CD14-positive monocyte (primary cell): ENCODE measurements at regions not wholly inside any gene's neighbourhood (a gene's known extent, or its start where the extent isn't known, plus 50 kb on each side); places are given as distances from the start of the nearest gene placed in this dataset.

ENCODE experiments used
- DNase-seq, 3 donors: peaks; one replicate each; pipeline ENCODE4 v3.0.0-alpha.2; 2011 to 2022
- H2AFZ ChIP-seq: 2 replicates; pipeline ENCODE4 v1.6.0; 2012; ENCODE audit warnings: mild to moderate bottlenecking, low read depth, low read length, inconsistent platforms; ENCODE audit not compliant: insufficient read depth, poor library complexity, severe bottlenecking
- H3K27ac ChIP-seq, 2 donors: 1 replicate in 1 of 2; 2 replicates in 1 of 2; pipeline ENCODE4 v1.5.1; 2012 to 2013; ENCODE audit warnings: low read length in 2 of 2, control low read depth in 1 of 2, inconsistent platforms in 1 of 2, low read depth in 1 of 2, mild to moderate bottlenecking in 1 of 2
- H3K27me3 ChIP-seq, 2 donors: one replicate each; pipeline versions ENCODE4 v1.6.0 to v1.6.1; 2011 to 2013; ENCODE audit warnings: low read length in 2 of 2; ENCODE audit not compliant: control insufficient read depth in 2 of 2, insufficient read depth in 2 of 2
- H3K36me3 ChIP-seq, 2 donors: replicated peaks in 1 of 2; 1 replicate in 1 of 2; 2 replicates in 1 of 2; pipeline versions ENCODE4 v1.5.1 to v1.6.1; 2012 to 2013; ENCODE audit warnings: low read length in 2 of 2, control low read depth in 1 of 2, inconsistent platforms in 1 of 2, mild to moderate bottlenecking in 1 of 2; ENCODE audit not compliant: insufficient read depth in 2 of 2, control insufficient read depth in 1 of 2
- H3K4me1 ChIP-seq, 2 donors: 1 replicate in 1 of 2; 2 replicates in 1 of 2; pipeline versions ENCODE4 v1.5.1 to v1.6.1; 2012 to 2013; ENCODE audit warnings: low read length in 2 of 2, control low read depth in 1 of 2, inconsistent platforms in 1 of 2, mild to moderate bottlenecking in 1 of 2, moderate library complexity in 1 of 2; ENCODE audit not compliant: insufficient read depth in 2 of 2, control insufficient read depth in 1 of 2
- H3K4me2 ChIP-seq: replicated peaks from 2 replicates; pipeline ENCODE3; 2012; ENCODE audit warnings: low read length, moderate library complexity, mild to moderate bottlenecking; ENCODE audit not compliant: poor library complexity, severe bottlenecking; ENCODE audit errors: extremely low read depth
- H3K4me3 ChIP-seq, 3 experiments: fragments of 200-600 bp in 1 of 3; sonication (generic) in 1 of 3; replicated peaks in 1 of 3; 1 replicate in 2 of 3; 2 replicates in 1 of 3; pipeline ENCODE4 v1.5.1; 2011 to 2013; ENCODE audit warnings: low read length in 3 of 3, mild to moderate bottlenecking in 3 of 3, control low read depth in 2 of 3, low read depth in 2 of 3, inconsistent platforms in 1 of 3, moderate library complexity in 1 of 3
- H3K79me2 ChIP-seq: 2 replicates; pipeline ENCODE4 v1.6.0; 2012; ENCODE audit warnings: mild to moderate bottlenecking, control low read depth, inconsistent platforms, low read length, moderate library complexity; ENCODE audit not compliant: insufficient read depth
- H3K9ac ChIP-seq: 2 replicates; pipeline ENCODE4 v1.6.0; 2017; ENCODE audit warnings: low read length, mild to moderate bottlenecking; ENCODE audit not compliant: insufficient read depth, poor library complexity, severe bottlenecking
- H3K9me3 ChIP-seq, 2 donors: replicated peaks in 1 of 2; 1 replicate in 1 of 2; 2 replicates in 1 of 2; pipeline versions ENCODE4 v1.5.1 to v1.6.1; 2012 to 2013; ENCODE audit warnings: low read length in 2 of 2, control low read depth in 1 of 2; ENCODE audit not compliant: control insufficient read depth in 1 of 2, insufficient read depth in 1 of 2
- H4K20me1 ChIP-seq: 2 replicates; pipeline ENCODE4 v1.6.0; 2012; ENCODE audit warnings: mild to moderate bottlenecking, low read length, control low read depth, moderate library complexity; ENCODE audit not compliant: insufficient read depth
- H3K27ac Mint-ChIP-seq, 7 donors: one replicate each; pipeline ENCODE4 v1.8.0; 2020; ENCODE audit warnings: mild to moderate bottlenecking in 7 of 7, mixed read lengths in 7 of 7, moderate library complexity in 6 of 7, inconsistent platforms in 2 of 7
- H3K27me3 Mint-ChIP-seq, 3 donors: one replicate each; pipeline ENCODE4 v1.8.0; 2021 to 2022; ENCODE audit warnings: low read depth in 3 of 3, mild to moderate bottlenecking in 3 of 3, mixed read lengths in 3 of 3, moderate library complexity in 3 of 3, inconsistent platforms in 1 of 3
- H3K36me3 Mint-ChIP-seq, 2 donors: one replicate each; pipeline ENCODE4 v1.8.0; 2020; ENCODE audit warnings: mixed read lengths in 2 of 2, inconsistent platforms in 1 of 2, mild to moderate bottlenecking in 1 of 2
- H3K4me1 Mint-ChIP-seq: one replicate; pipeline ENCODE4 v1.8.0; 2020; ENCODE audit warnings: mild to moderate bottlenecking, mixed read lengths
- H3K4me3 Mint-ChIP-seq, 2 donors: one replicate each; pipeline ENCODE4 v1.8.0; 2020; ENCODE audit warnings: mild to moderate bottlenecking in 2 of 2, mixed read lengths in 2 of 2, moderate library complexity in 1 of 2
- H3K9me3 Mint-ChIP-seq, 7 donors: one replicate each; pipeline ENCODE4 v1.8.0; 2020 to 2022; ENCODE audit warnings: mixed read lengths in 7 of 7, mild to moderate bottlenecking in 6 of 7, moderate library complexity in 6 of 7, inconsistent platforms in 2 of 7
- WGBS: methylation state at CpG from one replicate; pipeline ENCODE4 v1.1.5; 2013; ENCODE audit warnings: missing lambda C conversion rate; ENCODE audit not compliant: insufficient coverage; 5-methylcytosine and 5-hydroxymethylcytosine counted together
- intact Hi-C, 2 donors: fragments of 100-400 bp; cut with micrococcal nuclease; formaldehyde crosslinking; loops; one replicate each; pipeline versions ENCODE4 v1.15.0 to v1.15.1; 2023
- TF ChIP-seq, protein P1 (sequence below): fragments of 200-600 bp; IDR thresholded peaks from one replicate; pipeline ENCODE4 v1.8.0; 2022; ENCODE audit warnings: antibody characterized with exemption, mild to moderate bottlenecking

DNA sequence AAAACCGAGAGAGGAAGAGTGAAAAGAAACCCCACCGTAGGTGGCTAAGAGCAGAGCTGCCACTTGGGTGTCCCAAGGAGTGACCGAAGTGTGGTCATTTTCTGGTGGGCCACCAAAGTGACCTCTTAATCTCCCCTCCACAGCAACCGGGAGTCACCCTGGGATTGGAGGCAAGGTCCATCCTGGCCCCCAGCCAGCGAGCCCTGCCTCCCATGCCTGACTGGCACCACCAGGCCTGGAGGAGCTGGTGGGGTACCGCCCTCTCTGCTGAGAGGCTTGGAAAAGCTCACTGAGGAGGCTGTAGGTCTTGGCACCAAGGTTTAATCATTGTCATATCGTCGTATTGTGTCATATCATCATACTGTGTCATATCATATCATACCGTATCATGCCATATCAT, 74.0 kb upstream of the TRPM1 start:
- Histone ChIP-seq H2AFZ (no peak overlapping the region), H3K9me3 (peaks cover 3 to 6% of the 10 kb centered on the region in 2 donors), H4K20me1 (no peaks in the 10 kb centered on the region), H3K4me1 (no peaks in the 10 kb centered on the region), H3K79me2 (no peaks in the 10 kb centered on the region), H3K27me3 (no peaks in the 10 kb centered on the region), H3K4me3 (no peak overlapping the region), H3K4me2 (no peak overlapping the region), H3K9ac (no peak overlapping the region), H3K27ac (no peak overlapping the region), H3K36me3 (no peaks in the 10 kb centered on the region)
- 100% methylated on average over 5 of the region's 9 CpGs for WGBS
- H3K9me3 Mint-ChIP-seq = peaks cover 2 to 9% (median 5%) of the 10 kb centered on the region in 7 donors
- peaks cover 0 to 3% (median 2%) of the 10 kb centered on the region in 3 donors for H3K27me3 Mint-ChIP-seq
- H3K4me1 Mint-ChIP-seq = peaks cover 9% of the 10 kb centered on the region
- no peak overlapping the region for H3K4me3 Mint-ChIP-seq
- intact Hi-C loops = no loop called here
- DNase-seq = no peak
- TF ChIP-seq, protein P1, sequence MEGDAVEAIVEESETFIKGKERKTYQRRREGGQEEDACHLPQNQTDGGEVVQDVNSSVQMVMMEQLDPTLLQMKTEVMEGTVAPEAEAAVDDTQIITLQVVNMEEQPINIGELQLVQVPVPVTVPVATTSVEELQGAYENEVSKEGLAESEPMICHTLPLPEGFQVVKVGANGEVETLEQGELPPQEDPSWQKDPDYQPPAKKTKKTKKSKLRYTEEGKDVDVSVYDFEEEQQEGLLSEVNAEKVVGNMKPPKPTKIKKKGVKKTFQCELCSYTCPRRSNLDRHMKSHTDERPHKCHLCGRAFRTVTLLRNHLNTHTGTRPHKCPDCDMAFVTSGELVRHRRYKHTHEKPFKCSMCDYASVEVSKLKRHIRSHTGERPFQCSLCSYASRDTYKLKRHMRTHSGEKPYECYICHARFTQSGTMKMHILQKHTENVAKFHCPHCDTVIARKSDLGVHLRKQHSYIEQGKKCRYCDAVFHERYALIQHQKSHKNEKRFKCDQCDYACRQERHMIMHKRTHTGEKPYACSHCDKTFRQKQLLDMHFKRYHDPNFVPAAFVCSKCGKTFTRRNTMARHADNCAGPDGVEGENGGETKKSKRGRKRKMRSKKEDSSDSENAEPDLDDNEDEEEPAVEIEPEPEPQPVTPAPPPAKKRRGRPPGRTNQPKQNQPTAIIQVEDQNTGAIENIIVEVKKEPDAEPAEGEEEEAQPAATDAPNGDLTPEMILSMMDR = no peak
- no peaks in the 10 kb centered on the region for H3K36me3 Mint-ChIP-seq
- H3K27ac Mint-ChIP-seq = no peak overlapping the region

DNA sequence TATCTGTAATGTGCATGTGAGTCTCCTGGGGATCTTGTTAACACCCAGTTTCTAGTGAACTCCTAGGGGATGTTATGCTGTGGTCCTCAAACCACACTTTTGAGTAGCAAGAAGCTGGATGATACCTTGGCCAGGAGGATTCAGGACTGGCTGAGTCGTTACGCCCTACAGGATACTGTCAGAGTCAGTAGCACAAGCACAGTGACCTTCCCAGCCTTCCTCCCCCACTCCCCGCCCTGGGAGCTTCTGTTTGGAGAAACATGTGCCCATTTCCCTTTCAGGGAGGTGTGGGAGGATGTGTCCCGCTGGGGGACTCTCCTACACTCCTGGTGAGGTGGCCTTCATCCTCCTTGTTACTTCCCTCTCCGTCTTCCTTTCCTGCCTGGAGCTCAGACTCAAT, 76.4 kb upstream of the TRPM1 start:
- TF ChIP-seq, protein P1 = no peak
- Histone ChIP-seq H3K4me3 (no peak overlapping the region), H3K79me2 (no peaks in the 10 kb centered on the region), H4K20me1 (no peaks in the 10 kb centered on the region), H3K4me2 (no peak overlapping the region), H3K27ac (no peak overlapping the region), H3K27me3 (no peaks in the 10 kb centered on the region), H3K9me3 (peaks cover 14 to 16% of the 10 kb centered on the region in 2 donors), H2AFZ (no peak overlapping the region), H3K36me3 (no peaks in the 10 kb centered on the region), H3K4me1 (no peaks in the 10 kb centered on the region), H3K9ac (no peak overlapping the region)
- Mint-ChIP-seq H3K36me3 (no peaks in the 10 kb centered on the region), H3K27ac (no peak overlapping the region), H3K4me1 (peaks cover 9% of the 10 kb centered on the region), H3K27me3 (peaks cover 0 to 5% (median 0%) of the 10 kb centered on the region in 3 donors), H3K4me3 (no peak overlapping the region), H3K9me3 (peaks cover 3 to 23% (median 20%) of the 10 kb centered on the region in 7 donors)
- intact Hi-C loops = no loop called here
- WGBS = 0% methylated on average over 1 of the region's 5 CpGs
- no peak for DNase-seq
